Activated naive CD4-positive, alpha-beta T cell treated with anti-CD3 and anti-CD28 coated beads for 36 hours (primary cell): ENCODE measurements at regions not wholly inside any gene's neighbourhood (a gene's known extent, or its start where the extent isn't known, plus 50 kb on each side); places are given as distances from the start of the nearest gene placed in this dataset.
"Not testable (repeated sequence)": the region's sequence is repeated elsewhere in the genome, so short reads cannot be mapped to it uniquely, and the experiment has no call there.

Experiments used
- CTCF ChIA-PET: fragments of 350-600 bp; sonication (Branson Sonifier 250); formaldehyde crosslinking; loops from one replicate; lab custom pipeline; 2021; ENCODE audit warnings: antibody characterized with exemption; lab: Charles Lee
- DNase-seq: peaks from one replicate; pipeline ENCODE4 v3.0.0-alpha.2; 2020
- H3K27ac Mint-ChIP-seq: one replicate; pipeline ENCODE4 v1.8.0; 2021; ENCODE audit warnings: mild to moderate bottlenecking, mixed read lengths
- H3K27me3 Mint-ChIP-seq: one replicate; pipeline ENCODE4 v1.8.0; 2021; ENCODE audit warnings: low read depth, mixed read lengths
- H3K36me3 Mint-ChIP-seq: one replicate; pipeline ENCODE4 v1.8.0; 2021; ENCODE audit warnings: low read depth, mixed read lengths
- H3K4me1 Mint-ChIP-seq: one replicate; pipeline ENCODE4 v1.8.0; 2021; ENCODE audit warnings: low read depth, mixed read lengths
- H3K4me3 Mint-ChIP-seq: one replicate; pipeline ENCODE4 v1.8.0; 2021; ENCODE audit warnings: mild to moderate bottlenecking, moderate library complexity, mixed read lengths
- H3K9me3 Mint-ChIP-seq: one replicate; pipeline ENCODE4 v1.8.0; 2021; ENCODE audit warnings: mixed read lengths
- intact Hi-C: fragments of 100-400 bp; cut with micrococcal nuclease; formaldehyde crosslinking; loops from one replicate; pipeline ENCODE4 v1.15.1; 2023

DNA sequence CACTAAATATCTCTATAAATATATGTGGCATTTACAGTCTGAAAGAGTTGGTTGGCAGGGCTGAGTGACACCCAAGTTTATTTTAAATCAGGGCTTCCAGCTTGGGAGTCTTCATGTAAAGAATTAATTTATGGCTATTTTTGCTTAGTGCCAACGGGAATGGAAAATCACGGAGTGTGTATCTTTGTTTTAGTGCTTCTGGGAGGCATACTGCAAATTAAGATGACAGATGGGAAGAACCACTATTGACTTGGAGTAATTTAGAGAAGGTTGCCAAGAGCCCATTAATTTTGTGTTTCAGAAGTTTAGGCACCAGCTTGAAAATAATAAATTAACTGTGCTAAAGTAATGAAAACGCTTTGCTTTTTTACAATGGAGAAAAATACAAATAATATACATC lies 135.2 kb downstream of the GPR37 start:
- CTCF ChIA-PET = no interaction called here
- Mint-ChIP-seq H3K27me3 (no peaks in the 10 kb centered on the region), H3K4me3 (no peak overlapping the region), H3K27ac (no peak overlapping the region), H3K9me3 (peaks cover 6% of the 10 kb centered on the region), H3K36me3 (no peaks in the 10 kb centered on the region), H3K4me1 (no peaks in the 10 kb centered on the region)
- DNase-seq = no peak
- intact Hi-C loops = no loop called here

DNA sequence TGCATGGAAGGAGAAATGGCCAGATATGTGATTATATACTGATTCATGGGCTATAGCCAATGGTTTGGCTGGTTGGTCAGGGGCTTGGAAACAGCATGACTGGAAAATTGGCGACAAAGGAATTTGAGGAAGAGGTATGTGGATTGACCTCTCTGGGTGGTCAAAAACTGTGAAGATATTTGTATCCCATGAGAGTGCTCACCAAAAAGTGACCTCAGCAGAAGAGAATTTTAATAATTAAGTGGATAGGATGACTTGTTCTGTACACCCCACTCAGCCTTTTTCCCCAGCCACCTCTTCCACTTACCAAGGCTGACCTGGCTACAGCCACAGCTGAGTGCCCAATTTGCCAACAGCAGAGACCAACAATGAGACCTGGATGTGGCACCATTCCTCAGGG lies 146.7 kb downstream of the GPR37 start:
- no peaks in the 10 kb centered on the region for H3K4me1 Mint-ChIP-seq
- H3K27ac Mint-ChIP-seq = no peak overlapping the region
- DNase-seq = no peak
- H3K27me3 Mint-ChIP-seq = no peaks in the 10 kb centered on the region
- intact Hi-C loops = no loop called here
- no peak overlapping the region for H3K4me3 Mint-ChIP-seq
- H3K36me3 Mint-ChIP-seq = no peaks in the 10 kb centered on the region
- H3K9me3 Mint-ChIP-seq = peaks cover 2% of the 10 kb centered on the region
- CTCF ChIA-PET = no interaction called here

DNA sequence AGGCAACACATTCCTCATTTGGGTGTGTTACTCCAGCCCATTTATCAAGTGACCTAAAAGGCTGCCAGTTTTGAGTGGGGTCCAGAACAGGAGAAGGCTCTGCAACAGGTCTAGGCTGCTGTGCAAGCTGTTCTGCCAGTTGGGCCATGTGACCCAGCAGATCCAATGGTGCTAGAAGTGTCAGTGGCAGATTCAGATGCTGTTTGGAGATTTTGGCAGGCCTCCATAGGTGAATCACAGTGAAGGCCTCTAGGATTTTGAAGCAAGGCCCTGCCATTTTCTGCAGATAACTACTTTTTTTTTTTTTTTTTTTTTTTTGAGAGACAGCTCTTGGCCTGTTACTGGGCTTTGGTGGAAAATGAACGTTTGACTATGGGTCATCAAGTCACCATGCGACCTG lies 147.5 kb downstream of the GPR37 start:
- intact Hi-C loops, H3K27ac Mint-ChIP-seq, CTCF ChIA-PET, H3K4me1 Mint-ChIP-seq, H3K4me3 Mint-ChIP-seq, DNase-seq, H3K36me3 Mint-ChIP-seq, H3K27me3 Mint-ChIP-seq, H3K9me3 Mint-ChIP-seq: not testable (repeated sequence)

DNA sequence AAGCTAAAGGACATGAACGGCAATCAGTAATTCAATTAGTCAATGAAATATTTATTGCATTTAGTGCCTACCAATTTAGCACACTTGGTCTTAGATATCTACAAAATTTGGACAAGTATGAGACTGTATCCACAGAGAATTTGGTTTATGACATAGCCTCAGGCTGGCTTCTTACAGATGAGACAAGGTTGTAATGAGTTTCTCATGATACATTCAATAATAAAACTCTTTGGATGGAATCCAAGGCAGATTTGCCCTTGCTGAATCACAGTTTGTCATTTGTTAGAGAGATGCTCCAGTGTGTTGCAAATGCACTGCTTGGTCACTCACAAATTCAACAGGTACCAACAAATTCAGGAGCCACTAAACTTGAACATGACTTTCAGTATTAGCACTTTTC lies 162.5 kb downstream of the GPR37 start:
- Mint-ChIP-seq H3K27ac (no peak overlapping the region), H3K36me3 (no peaks in the 10 kb centered on the region), H3K4me1 (no peaks in the 10 kb centered on the region), H3K9me3 (no peaks in the 10 kb centered on the region), H3K4me3 (no peak overlapping the region), H3K27me3 (no peaks in the 10 kb centered on the region)
- intact Hi-C loops = no loop called here
- CTCF ChIA-PET = no interaction called here
- no peak for DNase-seq

DNA sequence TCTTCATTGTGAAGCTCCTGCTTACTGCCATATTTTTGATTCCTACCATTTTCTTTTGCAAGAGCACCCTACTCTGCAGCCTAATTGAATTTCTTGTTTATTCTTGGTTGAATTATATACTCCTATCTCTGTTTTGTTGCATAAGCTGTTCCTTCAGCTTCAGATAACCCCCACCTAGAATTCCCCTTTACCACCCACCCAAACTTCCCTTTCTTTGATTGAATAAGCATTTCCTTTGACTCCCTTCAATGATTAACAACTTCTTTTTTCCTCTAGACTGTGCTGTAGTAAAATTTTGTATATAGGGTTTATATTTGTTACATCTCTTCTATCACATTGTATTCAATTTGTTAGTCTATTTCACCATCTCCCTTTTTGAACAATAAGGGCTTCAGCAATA lies 168.1 kb downstream of the GPR37 start:
- CTCF ChIA-PET = no interaction called here
- no peak for DNase-seq
- H3K27ac Mint-ChIP-seq = no peak overlapping the region
- H3K9me3 Mint-ChIP-seq = no peaks in the 10 kb centered on the region
- intact Hi-C loops = no loop called here
- no peaks in the 10 kb centered on the region for H3K36me3 Mint-ChIP-seq
- H3K4me3 Mint-ChIP-seq = no peak overlapping the region
- H3K27me3 Mint-ChIP-seq = no peaks in the 10 kb centered on the region
- no peaks in the 10 kb centered on the region for H3K4me1 Mint-ChIP-seq

DNA sequence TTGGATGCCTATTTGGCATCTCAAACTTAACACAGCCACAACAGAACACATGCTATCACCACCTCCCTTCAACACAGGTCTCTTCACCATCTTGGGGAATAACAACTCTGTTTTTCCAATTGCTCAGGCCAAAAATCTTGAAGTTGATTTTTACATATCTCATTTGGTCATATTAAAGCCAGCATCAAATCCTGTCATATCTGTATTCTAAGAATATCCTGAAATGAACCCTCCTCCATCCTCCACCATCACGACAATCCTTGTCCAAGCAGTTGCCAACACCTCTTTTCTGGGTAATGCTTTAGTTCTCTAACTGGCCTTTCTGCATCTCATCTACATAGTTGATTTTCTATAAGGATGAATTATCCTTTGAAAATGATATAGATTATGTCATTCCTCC lies 168.7 kb downstream of the GPR37 start:
- Mint-ChIP-seq H3K4me3 (no peak overlapping the region), H3K27ac (no peak overlapping the region), H3K9me3 (no peaks in the 10 kb centered on the region), H3K27me3 (no peaks in the 10 kb centered on the region), H3K36me3 (no peaks in the 10 kb centered on the region), H3K4me1 (no peaks in the 10 kb centered on the region)
- DNase-seq = no peak
- CTCF ChIA-PET = no interaction called here
- intact Hi-C loops = no loop called here

DNA sequence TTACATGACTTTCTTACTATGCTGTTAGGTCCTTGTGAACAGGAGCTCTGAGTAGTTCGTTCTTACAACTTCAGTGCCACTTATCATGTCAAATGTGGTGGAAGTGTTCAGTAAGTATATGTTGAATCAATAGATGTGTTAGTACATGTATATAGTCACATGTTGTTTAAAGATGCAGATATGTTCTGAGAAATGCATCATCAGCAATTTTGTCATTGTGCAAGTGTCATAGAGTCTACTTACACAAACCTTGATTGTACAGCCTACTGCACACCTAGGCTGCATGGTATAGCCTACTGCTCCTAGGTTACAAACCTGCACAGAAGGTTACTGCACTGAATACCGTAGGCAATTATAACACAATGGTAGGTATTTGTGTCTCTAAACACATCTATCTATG lies 174.8 kb downstream of the GPR37 start:
- Mint-ChIP-seq H3K36me3 (no peaks in the 10 kb centered on the region), H3K9me3 (no peaks in the 10 kb centered on the region), H3K27me3 (no peaks in the 10 kb centered on the region), H3K4me3 (no peak overlapping the region), H3K4me1 (no peaks in the 10 kb centered on the region), H3K27ac (no peak overlapping the region)
- intact Hi-C loops = no loop called here
- no peak for DNase-seq
- CTCF ChIA-PET = interaction anchor here (0.6 kb wide), 1 partner anchor 434 kb away, joined by 3 read pairs; no protein-coding TSS in a partner anchor

DNA sequence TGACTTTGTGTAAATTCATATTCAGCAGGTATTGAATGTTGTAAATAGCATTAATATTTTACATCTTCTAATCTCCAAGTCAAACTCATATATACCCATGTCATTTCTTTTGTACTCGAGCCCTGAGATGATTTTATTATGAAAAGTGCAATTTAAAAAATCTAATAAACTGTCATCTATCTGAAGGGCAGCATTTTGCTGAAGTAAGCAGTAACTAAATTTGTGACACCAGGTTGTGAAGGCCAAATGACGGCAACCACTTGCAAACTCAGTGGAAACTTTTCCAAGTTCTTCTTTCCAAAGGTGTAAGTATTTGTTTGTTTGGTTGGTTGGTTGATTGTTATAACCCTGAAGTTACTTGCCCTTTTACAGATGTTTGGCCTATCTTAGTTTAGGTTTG lies 188.3 kb downstream of the GPR37 start:
- intact Hi-C loops = no loop called here
- no peak overlapping the region for H3K27ac Mint-ChIP-seq
- no peaks in the 10 kb centered on the region for H3K36me3 Mint-ChIP-seq
- H3K4me3 Mint-ChIP-seq = no peak overlapping the region
- no peaks in the 10 kb centered on the region for H3K27me3 Mint-ChIP-seq
- H3K4me1 Mint-ChIP-seq = no peaks in the 10 kb centered on the region
- CTCF ChIA-PET = no interaction called here
- no peak for DNase-seq
- H3K9me3 Mint-ChIP-seq = peaks cover under 1% of the 10 kb centered on the region

DNA sequence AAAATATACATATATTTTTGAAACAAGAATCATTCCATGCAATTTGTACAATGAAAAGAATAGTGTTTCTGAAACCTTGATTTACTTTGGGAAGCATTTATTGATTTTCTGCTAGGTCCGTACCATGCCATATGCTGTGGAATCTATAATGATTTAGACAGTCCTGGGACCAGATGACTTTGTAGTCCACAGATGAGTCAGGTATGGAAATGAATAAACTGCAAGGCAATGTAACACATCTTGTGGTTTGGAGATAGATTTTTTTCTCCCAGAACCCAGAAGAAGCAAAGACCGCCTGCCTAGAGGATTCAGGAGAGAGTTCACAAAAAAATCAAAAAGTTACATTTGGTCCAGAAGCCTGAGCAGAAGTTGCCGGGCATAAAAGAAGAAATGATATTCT lies 190.4 kb downstream of the GPR37 start:
- intact Hi-C loops = no loop called here
- Mint-ChIP-seq H3K9me3 (peaks cover 2% of the 10 kb centered on the region), H3K4me3 (no peak overlapping the region), H3K27ac (no peak overlapping the region), H3K36me3 (no peaks in the 10 kb centered on the region), H3K27me3 (no peaks in the 10 kb centered on the region), H3K4me1 (no peaks in the 10 kb centered on the region)
- CTCF ChIA-PET = no interaction called here
- no peak for DNase-seq

DNA sequence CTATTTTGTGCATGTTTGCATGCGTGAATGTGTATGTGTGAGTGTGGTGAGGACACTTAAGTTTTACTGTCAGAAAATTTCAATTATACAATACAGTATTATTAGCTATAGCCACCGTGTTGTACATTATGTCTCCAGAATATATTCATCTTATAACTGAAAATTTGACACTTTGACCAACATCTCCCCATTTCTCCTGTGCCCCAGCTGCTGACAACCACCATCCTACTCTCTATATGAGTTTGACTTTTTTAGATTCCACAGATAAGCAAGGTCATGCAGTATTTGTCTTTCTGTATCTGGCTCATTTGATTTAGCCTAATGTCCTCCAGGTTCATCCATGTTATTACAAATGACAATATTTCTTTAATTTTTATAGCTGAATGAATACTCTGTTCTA lies 195.0 kb downstream of the GPR37 start:
- H3K27me3 Mint-ChIP-seq = no peaks in the 10 kb centered on the region
- no peak overlapping the region for H3K4me3 Mint-ChIP-seq
- CTCF ChIA-PET = no interaction called here
- intact Hi-C loops = no loop called here
- no peaks in the 10 kb centered on the region for H3K36me3 Mint-ChIP-seq
- H3K9me3 Mint-ChIP-seq = peaks cover 4% of the 10 kb centered on the region
- no peak for DNase-seq
- H3K27ac Mint-ChIP-seq = no peak overlapping the region
- no peaks in the 10 kb centered on the region for H3K4me1 Mint-ChIP-seq

DNA sequence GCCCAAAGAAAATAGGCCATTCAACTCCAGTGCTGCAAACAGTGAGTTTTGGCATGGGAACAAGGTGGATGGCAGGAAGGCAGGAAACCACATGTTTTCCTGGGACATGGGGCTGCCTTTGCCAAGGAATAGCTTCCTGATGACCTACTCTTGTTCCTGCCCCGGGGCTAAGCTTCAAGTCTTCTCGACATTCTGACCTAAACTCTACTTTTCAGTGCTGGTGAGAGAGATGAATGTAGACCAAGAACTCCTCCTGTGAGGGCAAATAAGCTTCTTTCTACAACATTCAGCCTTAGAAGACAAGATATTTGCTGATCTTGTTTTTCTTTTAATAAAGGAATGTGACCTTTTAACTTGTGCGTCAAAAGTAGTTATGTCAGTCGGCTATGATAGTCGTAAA lies 199.0 kb downstream of the GPR37 start:
- Mint-ChIP-seq H3K9me3 (peaks cover 4% of the 10 kb centered on the region), H3K27ac (no peak overlapping the region), H3K4me1 (no peaks in the 10 kb centered on the region), H3K36me3 (no peaks in the 10 kb centered on the region), H3K4me3 (no peak overlapping the region), H3K27me3 (no peaks in the 10 kb centered on the region)
- CTCF ChIA-PET = no interaction called here
- intact Hi-C loops = no loop called here
- DNase-seq = no peak

DNA sequence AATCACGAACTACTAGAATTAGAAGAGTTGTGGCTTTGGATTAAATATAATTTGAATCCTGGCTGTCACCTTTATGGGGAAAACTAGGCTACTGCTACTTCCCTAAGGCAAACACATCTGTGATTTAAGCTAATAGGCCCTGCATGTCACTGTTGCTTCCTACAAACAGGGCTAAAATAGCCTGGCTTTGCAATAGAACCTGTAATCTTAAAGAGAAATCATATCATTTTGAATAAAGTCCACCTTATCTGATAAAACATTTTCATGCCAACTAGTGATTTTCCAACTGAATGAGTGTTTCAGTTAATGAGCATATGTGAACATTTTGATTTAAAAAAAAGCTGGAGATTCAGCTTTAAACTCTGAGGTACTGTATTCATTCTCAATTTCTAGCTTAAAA lies 208.0 kb downstream of the GPR37 start:
- no peak for DNase-seq
- Mint-ChIP-seq H3K9me3 (no peaks in the 10 kb centered on the region), H3K27me3 (no peaks in the 10 kb centered on the region), H3K4me3 (no peak overlapping the region), H3K36me3 (no peaks in the 10 kb centered on the region), H3K27ac (no peak overlapping the region), H3K4me1 (no peaks in the 10 kb centered on the region)
- CTCF ChIA-PET = no interaction called here
- intact Hi-C loops = no loop called here

DNA sequence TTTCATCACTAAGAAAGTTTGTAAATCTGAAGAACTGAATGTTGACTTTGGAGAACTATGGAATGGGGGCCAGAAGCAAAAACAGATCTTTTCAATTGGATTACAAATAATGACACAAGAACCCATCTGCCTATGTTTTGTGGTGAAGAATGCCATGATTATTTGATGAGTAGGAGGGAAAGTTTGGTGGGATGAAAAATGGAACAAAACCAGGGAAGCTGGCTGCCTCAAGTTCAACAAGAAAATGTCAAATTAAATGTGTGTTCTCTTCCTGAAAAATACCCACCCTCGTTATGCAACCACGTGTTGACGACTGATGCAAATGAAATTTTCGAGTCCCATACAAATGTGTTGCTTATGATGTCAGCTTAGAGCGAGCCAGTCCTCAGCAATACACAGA lies 208.5 kb downstream of the GPR37 start:
- CTCF ChIA-PET = no interaction called here
- no peaks in the 10 kb centered on the region for H3K4me1 Mint-ChIP-seq
- no peaks in the 10 kb centered on the region for H3K9me3 Mint-ChIP-seq
- DNase-seq = no peak
- intact Hi-C loops = no loop called here
- no peaks in the 10 kb centered on the region for H3K27me3 Mint-ChIP-seq
- no peak overlapping the region for H3K27ac Mint-ChIP-seq
- no peak overlapping the region for H3K4me3 Mint-ChIP-seq
- H3K36me3 Mint-ChIP-seq = no peaks in the 10 kb centered on the region

DNA sequence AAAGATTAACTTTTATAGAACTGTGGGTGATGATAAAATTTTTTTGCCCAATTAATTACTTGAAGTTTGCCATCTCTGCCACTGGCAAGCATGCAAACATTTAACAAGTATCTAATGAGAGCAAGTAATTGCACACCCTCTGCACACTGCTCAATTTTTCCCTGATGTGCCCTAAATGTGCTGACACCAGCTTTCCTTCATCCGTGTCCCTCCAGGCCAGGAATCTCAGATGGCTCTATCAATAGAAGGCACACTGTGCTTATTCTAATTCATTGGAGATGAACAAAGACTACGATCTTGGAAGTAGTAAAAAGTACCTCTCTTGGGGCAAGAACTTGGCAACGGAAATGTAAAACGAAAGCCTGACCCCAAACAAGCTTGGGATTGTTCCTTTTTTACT lies 212.1 kb downstream of the GPR37 start:
- Mint-ChIP-seq H3K27ac (no peak overlapping the region), H3K4me3 (no peak overlapping the region), H3K4me1 (no peaks in the 10 kb centered on the region), H3K27me3 (no peaks in the 10 kb centered on the region), H3K9me3 (no peaks in the 10 kb centered on the region), H3K36me3 (no peaks in the 10 kb centered on the region)
- intact Hi-C loops = no loop called here
- no peak for DNase-seq
- CTCF ChIA-PET = no interaction called here
